ENCODE measurements at regions not wholly inside any gene's neighbourhood (a gene's known extent, or its start where the extent isn't known, plus 50 kb on each side); places are given as distances from the start of the nearest gene placed in this dataset.

DNA sequence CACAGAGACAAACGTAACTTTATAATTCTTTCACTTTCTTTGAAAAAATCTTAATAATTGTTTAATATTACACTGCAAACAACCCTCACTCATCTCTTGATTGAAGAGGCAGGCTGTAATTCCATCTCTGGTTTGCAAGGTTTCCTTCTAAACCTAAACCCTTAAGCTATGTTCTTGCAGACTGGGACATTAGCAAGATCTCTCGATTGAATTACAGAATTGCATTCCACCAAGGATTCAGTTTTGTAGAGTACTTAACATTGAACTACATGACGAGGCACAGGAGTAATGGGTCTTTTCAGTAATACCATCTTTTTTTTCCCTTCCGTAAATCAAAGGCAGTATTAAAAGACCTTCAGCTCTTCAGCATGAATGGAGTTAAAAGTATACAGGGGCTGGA lies 111.6 kb upstream of the EEF1E1 start:
- CTCF ChIA-PET, result no interaction called here
- H3K4me1 Mint-ChIP-seq (ENCODE audit: low read depth, unreplicated experiment), result no peaks in the 10 kb centered on the region
- TF ChIP-seq, protein P1, sequence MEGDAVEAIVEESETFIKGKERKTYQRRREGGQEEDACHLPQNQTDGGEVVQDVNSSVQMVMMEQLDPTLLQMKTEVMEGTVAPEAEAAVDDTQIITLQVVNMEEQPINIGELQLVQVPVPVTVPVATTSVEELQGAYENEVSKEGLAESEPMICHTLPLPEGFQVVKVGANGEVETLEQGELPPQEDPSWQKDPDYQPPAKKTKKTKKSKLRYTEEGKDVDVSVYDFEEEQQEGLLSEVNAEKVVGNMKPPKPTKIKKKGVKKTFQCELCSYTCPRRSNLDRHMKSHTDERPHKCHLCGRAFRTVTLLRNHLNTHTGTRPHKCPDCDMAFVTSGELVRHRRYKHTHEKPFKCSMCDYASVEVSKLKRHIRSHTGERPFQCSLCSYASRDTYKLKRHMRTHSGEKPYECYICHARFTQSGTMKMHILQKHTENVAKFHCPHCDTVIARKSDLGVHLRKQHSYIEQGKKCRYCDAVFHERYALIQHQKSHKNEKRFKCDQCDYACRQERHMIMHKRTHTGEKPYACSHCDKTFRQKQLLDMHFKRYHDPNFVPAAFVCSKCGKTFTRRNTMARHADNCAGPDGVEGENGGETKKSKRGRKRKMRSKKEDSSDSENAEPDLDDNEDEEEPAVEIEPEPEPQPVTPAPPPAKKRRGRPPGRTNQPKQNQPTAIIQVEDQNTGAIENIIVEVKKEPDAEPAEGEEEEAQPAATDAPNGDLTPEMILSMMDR (IDR thresholded peaks at IDR 0.05; ENCODE audit: unreplicated experiment), result no peak
- H3K36me3 Mint-ChIP-seq (ENCODE audit: insufficient read depth, unreplicated experiment), result no peaks in the 10 kb centered on the region
- intact Hi-C loops (cut with micrococcal nuclease; ENCODE audit: unreplicated experiment), result no loop called here
- no peaks in the 10 kb centered on the region for H3K9me3 Mint-ChIP-seq (ENCODE audit: low read depth, unreplicated experiment)
- no peak overlapping the region for H3K4me3 Mint-ChIP-seq (ENCODE audit: low read depth, unreplicated experiment)
- no TSS peak for BruUV-seq (replicated peaks)
- DNase-seq, result no peak
- no peaks in the 10 kb centered on the region for H3K27me3 Mint-ChIP-seq (ENCODE audit: unreplicated experiment)
- no peak overlapping the region for H3K27ac Mint-ChIP-seq (ENCODE audit: unreplicated experiment)

DNA sequence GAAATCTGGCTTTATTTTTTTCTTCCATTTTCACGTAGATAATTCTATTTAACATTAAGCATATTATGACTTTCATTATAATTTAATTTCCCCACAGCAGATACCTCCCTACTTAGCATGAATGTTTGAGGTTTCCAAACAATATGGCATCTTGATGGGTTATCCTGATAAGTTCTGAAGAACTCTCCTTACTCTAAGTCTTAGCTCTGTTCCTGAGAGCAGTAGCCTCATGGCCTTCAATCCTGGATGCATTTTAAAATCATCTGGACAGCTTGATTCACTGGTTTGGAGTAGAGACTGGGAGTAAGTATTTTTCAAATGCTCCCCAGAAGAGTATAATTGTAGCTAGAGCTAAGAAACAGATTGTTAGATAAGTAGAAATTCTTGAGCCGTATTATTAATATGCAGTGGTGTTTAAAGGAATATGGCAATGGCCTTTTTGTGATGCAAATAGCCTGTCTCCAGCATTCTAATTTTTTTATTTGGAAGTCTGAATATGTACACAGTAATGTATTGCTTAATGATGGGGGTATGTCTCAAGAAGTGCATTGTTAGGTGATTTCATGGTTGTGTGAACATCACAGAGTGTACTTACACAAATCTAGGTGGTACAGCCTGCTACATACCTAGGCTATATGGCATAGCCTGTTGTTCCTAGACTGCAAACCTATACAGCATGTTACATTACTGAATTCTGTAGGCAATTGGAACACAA lies 110.5 kb upstream of the EEF1E1 start:
- no peak for DNase-seq
- H3K36me3 Mint-ChIP-seq (ENCODE audit: insufficient read depth, unreplicated experiment), result no peaks in the 10 kb centered on the region
- BruUV-seq (replicated peaks), result no TSS peak
- no peaks in the 10 kb centered on the region for H3K9me3 Mint-ChIP-seq (ENCODE audit: low read depth, unreplicated experiment)
- TF ChIP-seq, protein P1 (IDR thresholded peaks at IDR 0.05; ENCODE audit: unreplicated experiment), result no peak
- H3K4me1 Mint-ChIP-seq (ENCODE audit: low read depth, unreplicated experiment), result no peaks in the 10 kb centered on the region
- no peak overlapping the region for H3K4me3 Mint-ChIP-seq (ENCODE audit: low read depth, unreplicated experiment)
- H3K27me3 Mint-ChIP-seq (ENCODE audit: unreplicated experiment), result no peaks in the 10 kb centered on the region
- H3K27ac Mint-ChIP-seq (ENCODE audit: unreplicated experiment), result no peak overlapping the region
- intact Hi-C loops (cut with micrococcal nuclease; ENCODE audit: unreplicated experiment), result no loop called here
- CTCF ChIA-PET, result no interaction called here

GRCh38 chr6:8207869-8208191 lies 105.5 kb upstream of the EEF1E1 start:
- H3K27me3 Mint-ChIP-seq (ENCODE audit: unreplicated experiment), result no peaks in the 10 kb centered on the region
- H3K27ac Mint-ChIP-seq (ENCODE audit: unreplicated experiment), result no peak overlapping the region
- intact Hi-C loops (cut with micrococcal nuclease; ENCODE audit: unreplicated experiment), result no loop called here
- BruUV-seq (replicated peaks), result no TSS peak
- no peaks in the 10 kb centered on the region for H3K4me1 Mint-ChIP-seq (ENCODE audit: low read depth, unreplicated experiment)
- CTCF ChIA-PET, result no interaction called here
- no peak for DNase-seq
- H3K4me3 Mint-ChIP-seq (ENCODE audit: low read depth, unreplicated experiment), result no peak overlapping the region
- no peaks in the 10 kb centered on the region for H3K9me3 Mint-ChIP-seq (ENCODE audit: low read depth, unreplicated experiment)
- TF ChIP-seq, protein P1 (IDR thresholded peaks at IDR 0.05; ENCODE audit: unreplicated experiment), result no peak
- no peaks in the 10 kb centered on the region for H3K36me3 Mint-ChIP-seq (ENCODE audit: insufficient read depth, unreplicated experiment)

DNA sequence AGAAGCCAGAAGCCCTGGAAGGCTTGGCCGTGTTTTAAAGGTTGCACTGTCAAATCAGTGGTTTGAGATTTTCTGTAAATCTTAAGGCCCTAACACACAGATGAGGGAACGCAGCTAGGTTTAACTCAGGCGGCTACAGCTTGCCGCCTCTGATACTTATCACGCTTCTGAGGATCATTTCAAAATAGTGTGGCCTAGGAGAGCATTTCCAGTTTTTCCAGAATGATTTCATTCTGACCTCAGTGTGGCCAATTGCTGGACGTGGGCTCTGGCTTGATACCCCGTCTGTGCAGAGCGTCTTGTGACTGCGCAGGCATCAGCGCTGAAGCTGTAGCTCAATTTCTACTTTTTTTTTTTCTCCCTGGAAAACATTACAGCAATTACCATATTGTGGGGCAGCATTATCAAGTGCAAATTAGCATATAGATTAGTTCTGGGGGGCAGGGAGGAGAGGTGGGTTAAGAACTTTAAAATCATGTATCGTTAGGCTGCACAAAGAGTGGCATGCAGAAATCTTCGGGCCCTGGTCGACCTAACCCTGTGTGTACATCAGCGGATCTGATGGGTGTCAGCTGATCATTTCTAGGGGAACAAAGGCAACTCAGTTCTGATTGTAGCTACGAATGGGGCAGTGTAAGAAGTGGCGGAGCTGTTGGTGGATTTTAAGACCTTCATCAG lies 105.0 kb upstream of the EEF1E1 start:
- intact Hi-C loops (cut with micrococcal nuclease; ENCODE audit: unreplicated experiment), result no loop called here
- H3K4me1 Mint-ChIP-seq (ENCODE audit: low read depth, unreplicated experiment), result no peaks in the 10 kb centered on the region
- H3K36me3 Mint-ChIP-seq (ENCODE audit: insufficient read depth, unreplicated experiment), result no peaks in the 10 kb centered on the region
- BruUV-seq (replicated peaks), result no TSS peak
- TF ChIP-seq, protein P1 (IDR thresholded peaks at IDR 0.05; ENCODE audit: unreplicated experiment), result no peak
- CTCF ChIA-PET, result no interaction called here
- no peaks in the 10 kb centered on the region for H3K9me3 Mint-ChIP-seq (ENCODE audit: low read depth, unreplicated experiment)
- DNase-seq, result no peak
- no peak overlapping the region for H3K27ac Mint-ChIP-seq (ENCODE audit: unreplicated experiment)
- no peak overlapping the region for H3K4me3 Mint-ChIP-seq (ENCODE audit: low read depth, unreplicated experiment)
- no peaks in the 10 kb centered on the region for H3K27me3 Mint-ChIP-seq (ENCODE audit: unreplicated experiment)

All from Calu3 (cell line).